ENCODE measurements at regions not wholly inside any gene's neighbourhood (a gene's known extent, or its start where the extent isn't known, plus 50 kb on each side); places are given as distances from the start of the nearest gene placed in this dataset.
"Not testable (repeated sequence)": the region's sequence is repeated elsewhere in the genome, so short reads cannot be mapped to it uniquely, and the experiment has no call there.

DNA sequence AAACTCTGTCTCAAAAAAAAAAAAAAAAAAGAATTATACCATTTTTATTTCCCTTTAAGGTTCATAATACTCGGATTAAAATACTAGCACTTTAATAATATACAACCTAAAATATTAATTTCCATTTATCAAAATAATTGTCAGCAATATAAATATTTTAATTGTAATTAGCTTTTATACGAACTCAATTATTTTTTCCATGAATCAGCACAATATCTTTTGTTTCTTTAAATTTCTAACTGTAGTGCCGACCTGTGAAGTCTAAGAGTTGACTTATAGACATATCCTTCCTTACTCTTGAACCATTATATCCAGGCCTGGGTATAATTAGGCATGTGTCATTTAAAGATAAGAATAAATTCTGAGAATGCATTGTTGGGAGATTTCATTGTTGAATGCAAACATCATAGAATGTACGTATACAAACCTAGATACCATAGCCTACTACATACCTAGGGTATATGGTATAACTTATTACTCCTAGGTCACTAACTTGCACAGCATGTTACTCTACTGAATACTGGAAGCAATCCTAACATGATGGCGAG is 996.7 kb upstream of the TMPRSS15 start:
- no peak for DNase-seq (ENCODE audit: low read depth)

DNA sequence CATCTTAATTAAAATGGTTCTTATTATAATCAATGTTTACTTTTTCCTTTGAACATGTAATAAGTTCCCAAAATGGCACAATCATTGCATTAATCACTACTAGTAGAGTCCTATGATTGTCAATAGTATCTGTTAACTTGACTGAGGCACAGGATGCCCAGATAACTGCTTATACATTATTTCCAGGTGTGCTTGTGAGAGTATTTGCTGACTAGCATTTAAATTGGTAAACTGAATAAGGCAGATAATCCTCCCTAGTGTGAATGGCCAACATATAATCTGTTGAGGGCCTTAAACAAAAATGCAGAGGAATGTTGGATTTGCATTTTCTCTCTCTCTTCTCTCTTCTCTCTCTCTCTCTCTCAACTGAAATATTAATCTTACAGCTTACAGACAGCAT is 999.3 kb upstream of the TMPRSS15 start:
- DNase-seq (ENCODE audit: low read depth): no peak

- no peak for DNase-seq (ENCODE audit: low read depth)
Observed at GRCh38 chr21:19405326-19405725, 1001.7 kb upstream of the TMPRSS15 start.

DNA sequence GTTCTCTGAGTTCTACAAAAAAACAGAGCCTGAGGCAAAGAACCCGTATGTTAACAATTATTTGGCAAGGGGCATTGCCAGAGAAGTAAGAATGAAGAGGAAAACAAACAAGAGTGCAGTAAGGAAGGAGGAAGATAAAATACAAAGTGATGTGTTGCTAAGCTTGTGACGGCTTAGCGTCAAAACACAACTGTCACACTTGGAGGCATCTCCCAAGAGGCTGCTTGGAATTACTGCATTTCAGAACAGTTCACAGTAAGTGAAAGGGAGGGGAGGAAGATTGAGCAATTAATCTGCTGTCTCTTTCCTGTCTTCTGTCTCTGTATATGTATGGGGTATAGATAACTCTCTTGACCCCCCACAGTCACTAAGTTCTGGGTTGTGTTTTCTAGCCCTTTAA is 1017.0 kb upstream of the TMPRSS15 start:
- no peak for DNase-seq (ENCODE audit: low read depth)

GRCh38 chr21:19433623-19434022 is 1030.0 kb upstream of the TMPRSS15 start:
- no peak for DNase-seq (ENCODE audit: low read depth)

GRCh38 chr21:19440792-19441655 is 1037.4 kb upstream of the TMPRSS15 start:
- DNase-seq (ENCODE audit: low read depth): no peak

- DNase-seq (ENCODE audit: low read depth): no peak
Observed at GRCh38 chr21:19458295-19458694, 1054.7 kb upstream of the TMPRSS15 start.

- DNase-seq (ENCODE audit: low read depth): no peak
Observed at GRCh38 chr21:19461481-19462205, 1058.1 kb upstream of the TMPRSS15 start.

GRCh38 chr21:19463966-19464365 is 1060.4 kb upstream of the TMPRSS15 start:
- no peak for DNase-seq (ENCODE audit: low read depth)

- DNase-seq (ENCODE audit: low read depth): no peak
Observed at GRCh38 chr21:19468991-19469715, 1065.6 kb upstream of the TMPRSS15 start.

- no peak for DNase-seq (ENCODE audit: low read depth)
Observed at GRCh38 chr21:19475525-19475924, 1071.9 kb upstream of the TMPRSS15 start.

GRCh38 chr21:19489930-19490329 is 1086.3 kb upstream of the TMPRSS15 start:
- DNase-seq (ENCODE audit: low read depth): no peak

DNA sequence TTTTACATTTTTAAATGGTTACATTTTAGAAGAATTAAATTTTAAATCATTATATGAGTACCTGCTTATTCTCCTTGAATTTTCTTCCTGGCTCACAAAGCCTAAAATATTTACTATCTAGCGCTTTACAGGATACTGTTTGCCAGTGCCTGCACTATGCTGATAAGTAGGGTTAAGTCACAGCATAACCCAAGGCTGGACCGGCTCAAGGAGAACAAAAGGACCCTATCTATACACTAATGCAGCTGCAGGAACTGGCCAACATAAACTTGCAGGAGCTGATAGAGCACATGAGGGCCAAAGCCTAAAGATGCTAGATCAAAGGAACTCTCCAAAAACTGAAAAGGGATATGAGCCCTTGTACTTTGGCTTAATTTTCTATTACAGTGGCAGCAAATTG is 1086.9 kb upstream of the TMPRSS15 start:
- no peak for DNase-seq (ENCODE audit: low read depth)

GRCh38 chr21:19493437-19494241 is 1090.1 kb upstream of the TMPRSS15 start:
- not testable (repeated sequence) for DNase-seq (ENCODE audit: low read depth)

GRCh38 chr21:19501115-19501514 is 1097.5 kb upstream of the TMPRSS15 start:
- DNase-seq (ENCODE audit: low read depth): no peak

GRCh38 chr21:19507682-19508260 is 1104.2 kb upstream of the TMPRSS15 start:
- DNase-seq (ENCODE audit: low read depth): no peak

GRCh38 chr21:19508442-19508841 is 1104.9 kb upstream of the TMPRSS15 start:
- DNase-seq (ENCODE audit: low read depth): no peak

DNA sequence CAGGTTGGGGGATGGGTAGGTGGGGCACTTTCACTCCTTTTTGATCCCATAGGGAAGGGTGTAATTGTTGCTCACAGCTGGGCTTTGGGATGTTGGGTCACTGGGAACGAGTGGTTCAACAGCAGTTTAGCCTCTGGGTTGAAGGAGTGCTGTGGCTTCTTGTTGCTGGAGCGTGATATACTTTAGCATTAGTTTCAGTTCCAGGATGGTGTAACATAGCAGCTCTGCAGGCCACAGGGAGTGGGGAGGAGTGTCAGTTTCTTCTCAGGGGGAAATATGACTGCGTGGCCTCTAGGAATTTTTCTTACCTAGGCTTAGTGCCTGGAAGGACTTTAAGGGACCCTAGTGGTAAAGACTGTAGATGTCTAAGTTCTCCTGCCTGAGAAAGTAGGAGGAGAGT is 1105.3 kb upstream of the TMPRSS15 start:
- DNase-seq (ENCODE audit: low read depth): no peak

GRCh38 chr21:19510057-19510456 is 1106.5 kb upstream of the TMPRSS15 start:
- no peak for DNase-seq (ENCODE audit: low read depth)

- no peak for DNase-seq (ENCODE audit: low read depth)
Observed at GRCh38 chr21:19510653-19511052, 1107.1 kb upstream of the TMPRSS15 start.

DNA sequence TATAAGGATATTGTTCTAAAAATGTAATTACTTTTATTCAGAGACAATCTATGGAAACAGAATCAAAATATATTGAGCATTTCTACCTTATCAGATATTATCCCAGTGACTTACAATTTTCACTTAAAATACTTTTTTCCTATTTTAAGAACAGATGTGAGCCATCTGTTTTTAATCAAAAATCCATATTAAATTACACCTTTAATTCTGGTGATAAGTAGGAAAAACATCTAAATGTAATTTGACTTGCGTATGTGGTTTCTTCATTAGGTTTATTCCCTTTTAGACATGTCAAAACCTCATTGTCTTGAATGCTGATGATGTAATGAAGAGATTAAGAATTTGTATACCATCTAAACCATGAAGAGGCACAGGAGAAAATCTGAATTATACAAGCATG is 1118.8 kb upstream of the TMPRSS15 start:
- DNase-seq (ENCODE audit: low read depth): no peak
